ENCODE measurements at regions not wholly inside any gene's neighbourhood (a gene's known extent, or its start where the extent isn't known, plus 50 kb on each side); places are given as distances from the start of the nearest gene placed in this dataset.

- TF ChIP-seq UBTF (CRISPR knock-in tag; IDR thresholded peaks at IDR 0.05) (peak; percentile 65; the same call in 1 of the 2 replicates), HES4 (CRISPR knock-in tag; IDR thresholded peaks at IDR 0.05; ENCODE audit: borderline replicate concordance) (0 out of 2 replicates have a peak, but pooled peaks have one; percentile 11), ZNF709 (CRISPR knock-in tag; IDR thresholded peaks at IDR 0.05) (0 out of 2 replicates have a peak, but pooled peaks have one; percentile 38), KLF16 (CRISPR knock-in tag; IDR thresholded peaks at IDR 0.05) (peak in 1 of 2 experiments; percentile 29; a peak in 1 of 4 replicates), SSRP1 (CRISPR knock-in tag; IDR thresholded peaks at IDR 0.05) (peak; percentile 47; the same call in 1 of the 2 replicates), AHDC1 (CRISPR knock-in tag; IDR thresholded peaks at IDR 0.05; ENCODE audit: borderline replicate concordance) (no peak), SP5 (CRISPR knock-in tag; IDR thresholded peaks at IDR 0.05; ENCODE audit: borderline replicate concordance, low read depth) (peak; percentile 20; the same call in 1 of the 2 replicates), TFDP1 (CRISPR knock-in tag; IDR thresholded peaks at IDR 0.05; ENCODE audit: borderline replicate concordance) (peak; percentile 39; the same call in 1 of the 2 replicates), MTERF4 (CRISPR knock-in tag; IDR thresholded peaks at IDR 0.05) (no peak), ZMAT5 (CRISPR knock-in tag; IDR thresholded peaks at IDR 0.05; ENCODE audit: borderline replicate concordance, low read depth) (no peak), EED (CRISPR knock-in tag; IDR thresholded peaks at IDR 0.05) (0 out of 2 replicates have a peak, but pooled peaks have one; percentile 24), ELF3 (CRISPR knock-in tag; IDR thresholded peaks at IDR 0.05) (peak; percentile 52; the same call in 1 of the 2 replicates), ZNF451 (CRISPR knock-in tag; IDR thresholded peaks at IDR 0.05) (0 out of 2 replicates have a peak, but pooled peaks have one; percentile 37), ZSCAN21 (CRISPR knock-in tag; IDR thresholded peaks at IDR 0.05; ENCODE audit: borderline replicate concordance) (peak; percentile 42; the same call in 1 of the 2 replicates), ZNF143 (CRISPR knock-in tag; IDR thresholded peaks at IDR 0.05) (peak; percentile 54; the same call in 1 of the 2 replicates), ETV5 (CRISPR knock-in tag; IDR thresholded peaks at IDR 0.05; ENCODE audit: borderline replicate concordance) (peak; percentile 84), MED1 (CRISPR knock-in tag; IDR thresholded peaks at IDR 0.05) (peak; percentile 57; the same call in 1 of the 2 replicates)
Observed at GRCh38 chr9:110126986-110127864, 80.7 kb downstream of the C9orf152 start (continued).
